CD8-positive, alpha-beta memory T cell (primary cell): ENCODE measurements at regions not wholly inside any gene's neighbourhood (a gene's known extent, or its start where the extent isn't known, plus 50 kb on each side); places are given as distances from the start of the nearest gene placed in this dataset.

Experiments
- CTCF ChIA-PET: fragments of 350-600 bp; sonication (Branson Sonifier 250); formaldehyde crosslinking; loops from one replicate; lab custom pipeline; 2021; ENCODE audit warnings: antibody characterized with exemption; lab: Charles Lee
- POLR2A ChIA-PET: fragments of 350-600 bp; sonication (Branson Sonifier 250); formaldehyde crosslinking; loops from one replicate; lab custom pipeline; 2021; ENCODE audit warnings: antibody characterized with exemption; lab: Charles Lee
- DNase-seq, 5 donors: peaks; one replicate each; pipeline versions ENCODE4 v3.0.0 to v3.0.0-alpha.2; 2020 to 2022; ENCODE audit warnings: mixed read lengths in 1 of 5
- H3K27ac ChIP-seq: one replicate; pipeline ENCODE4 v1.7.0; 2013; ENCODE audit warnings: low read depth, mild to moderate bottlenecking, low read length, moderate library complexity
- H3K27me3 ChIP-seq: 2 replicates; pipeline ENCODE4 v1.7.0; 2013; ENCODE audit warnings: low read length, mild to moderate bottlenecking; ENCODE audit not compliant: insufficient read depth, poor library complexity, severe bottlenecking
- H3K36me3 ChIP-seq: 2 replicates; pipeline ENCODE4 v1.7.0; 2013; ENCODE audit warnings: mild to moderate bottlenecking, low read length, moderate library complexity; ENCODE audit not compliant: insufficient read depth
- H3K4me1 ChIP-seq: 2 replicates; pipeline ENCODE4 v1.7.0; 2013; ENCODE audit warnings: mild to moderate bottlenecking, low read length, moderate library complexity; ENCODE audit not compliant: insufficient read depth
- H3K4me3 ChIP-seq: 2 replicates; pipeline ENCODE4 v1.7.0; 2013; ENCODE audit warnings: mild to moderate bottlenecking, low read length
- H3K9me3 ChIP-seq: 2 replicates; pipeline ENCODE4 v1.7.0; 2013; ENCODE audit warnings: mild to moderate bottlenecking, low read length
- H3K27ac Mint-ChIP-seq, 8 donors: one replicate each; pipeline ENCODE4 v1.8.0; 2020 to 2021; ENCODE audit warnings: mixed read lengths in 8 of 8, mild to moderate bottlenecking in 6 of 8, inconsistent platforms in 3 of 8, moderate library complexity in 3 of 8
- H3K27me3 Mint-ChIP-seq, 2 donors: one replicate each; pipeline ENCODE4 v1.8.0; 2020 to 2021; ENCODE audit warnings: mixed read lengths in 2 of 2, mild to moderate bottlenecking in 1 of 2, moderate library complexity in 1 of 2
- H3K36me3 Mint-ChIP-seq, 3 donors: one replicate each; pipeline ENCODE4 v1.8.0; 2020 to 2021; ENCODE audit warnings: mixed read lengths in 3 of 3, inconsistent platforms in 1 of 3, mild to moderate bottlenecking in 1 of 3
- H3K4me1 Mint-ChIP-seq, 3 donors: one replicate each; pipeline ENCODE4 v1.8.0; 2020 to 2021; ENCODE audit warnings: mixed read lengths in 3 of 3, inconsistent platforms in 1 of 3, mild to moderate bottlenecking in 1 of 3
- H3K4me3 Mint-ChIP-seq, 7 donors: one replicate each; pipeline ENCODE4 v1.8.0; 2020 to 2021; ENCODE audit warnings: mixed read lengths in 7 of 7, mild to moderate bottlenecking in 6 of 7, moderate library complexity in 4 of 7, inconsistent platforms in 2 of 7
- H3K9me3 Mint-ChIP-seq, 5 donors: one replicate each; pipeline ENCODE4 v1.8.0; 2020 to 2022; ENCODE audit warnings: mixed read lengths in 5 of 5, mild to moderate bottlenecking in 3 of 5, moderate library complexity in 2 of 5, inconsistent platforms in 1 of 5

- no peaks in the 10 kb centered on the region for H3K36me3 ChIP-seq
- no peaks in the 10 kb centered on the region for H3K4me1 ChIP-seq
- DNase-seq: no peak
- Mint-ChIP-seq H3K36me3 (no peaks in the 10 kb centered on the region), H3K27ac (no peak overlapping the region), H3K9me3 (peaks cover 0 to 7% (median 0%) of the 10 kb centered on the region in 5 donors), H3K27me3 (no peaks in the 10 kb centered on the region), H3K4me1 (no peaks in the 10 kb centered on the region), H3K4me3 (no peak overlapping the region)
- POLR2A ChIA-PET: no interaction called here
- no peaks in the 10 kb centered on the region for H3K27me3 ChIP-seq
- H3K4me3 ChIP-seq: no peak overlapping the region
- H3K9me3 ChIP-seq: no peaks in the 10 kb centered on the region
- H3K27ac ChIP-seq: no peak overlapping the region
- CTCF ChIA-PET: no interaction called here
Measured at GRCh38 chr12:58588770-58589169, 331.5 kb downstream of the LRIG3 start.

- no peaks in the 10 kb centered on the region for H3K27me3 ChIP-seq
- no peak for DNase-seq
- Mint-ChIP-seq H3K36me3 (no peaks in the 10 kb centered on the region), H3K27me3 (no peaks in the 10 kb centered on the region), H3K27ac (no peak overlapping the region), H3K4me3 (no peak overlapping the region), H3K9me3 (peaks cover 0 to 1% (median 0%) of the 10 kb centered on the region in 5 donors), H3K4me1 (no peaks in the 10 kb centered on the region)
- ChIA-PET CTCF (no interaction called here), POLR2A (no interaction called here)
- no peaks in the 10 kb centered on the region for H3K4me1 ChIP-seq
- H3K27ac ChIP-seq: no peak overlapping the region
- no peaks in the 10 kb centered on the region for H3K36me3 ChIP-seq
- no peak overlapping the region for H3K4me3 ChIP-seq
- H3K9me3 ChIP-seq: no peaks in the 10 kb centered on the region
Measured at GRCh38 chr12:58592475-58593207, 327.7 kb downstream of the LRIG3 start.

GRCh38 chr12:58593557-58594304, 326.6 kb downstream of the LRIG3 start:
- CTCF ChIA-PET: no interaction called here
- H3K27me3 Mint-ChIP-seq: no peaks in the 10 kb centered on the region
- H3K9me3 Mint-ChIP-seq: peaks cover 0 to 1% (median 0%) of the 10 kb centered on the region in 5 donors
- H3K4me3 ChIP-seq: no peak overlapping the region
- H3K27ac ChIP-seq: no peak overlapping the region
- DNase-seq: no peak
- no peak overlapping the region for H3K27ac Mint-ChIP-seq
- POLR2A ChIA-PET: no interaction called here
- no peaks in the 10 kb centered on the region for H3K27me3 ChIP-seq
- H3K36me3 Mint-ChIP-seq: no peaks in the 10 kb centered on the region
- H3K36me3 ChIP-seq: no peaks in the 10 kb centered on the region
- no peaks in the 10 kb centered on the region for H3K9me3 ChIP-seq
- no peaks in the 10 kb centered on the region for H3K4me1 Mint-ChIP-seq
- no peaks in the 10 kb centered on the region for H3K4me1 ChIP-seq
- H3K4me3 Mint-ChIP-seq: no peak overlapping the region

GRCh38 chr12:58596381-58596780, 323.9 kb downstream of the LRIG3 start:
- POLR2A ChIA-PET: no interaction called here
- CTCF ChIA-PET: no interaction called here
- Mint-ChIP-seq H3K36me3 (no peaks in the 10 kb centered on the region), H3K4me3 (no peak overlapping the region), H3K9me3 (peaks cover 0 to 7% (median 0%) of the 10 kb centered on the region in 5 donors), H3K27ac (no peak overlapping the region), H3K4me1 (no peaks in the 10 kb centered on the region), H3K27me3 (no peaks in the 10 kb centered on the region)
- no peaks in the 10 kb centered on the region for H3K9me3 ChIP-seq
- H3K4me1 ChIP-seq: no peaks in the 10 kb centered on the region
- no peak overlapping the region for H3K4me3 ChIP-seq
- H3K27me3 ChIP-seq: no peaks in the 10 kb centered on the region
- H3K36me3 ChIP-seq: no peaks in the 10 kb centered on the region
- H3K27ac ChIP-seq: no peak overlapping the region
- no peak for DNase-seq

- no peaks in the 10 kb centered on the region for H3K4me1 ChIP-seq
Measured at GRCh38 chr12:58601529-58601928, 318.8 kb downstream of the LRIG3 start.

GRCh38 chr12:58602179-58602578, 318.1 kb downstream of the LRIG3 start:
- H3K4me3 ChIP-seq: no peak overlapping the region
- H3K27me3 ChIP-seq: no peaks in the 10 kb centered on the region
- Mint-ChIP-seq H3K9me3 (peaks cover 0 to 19% (median 2%) of the 10 kb centered on the region in 5 donors), H3K4me1 (no peaks in the 10 kb centered on the region), H3K27me3 (no peaks in the 10 kb centered on the region), H3K36me3 (no peaks in the 10 kb centered on the region), H3K4me3 (no peak overlapping the region), H3K27ac (no peak overlapping the region)
- ChIA-PET POLR2A (no interaction called here), CTCF (no interaction called here)
- H3K4me1 ChIP-seq: no peaks in the 10 kb centered on the region
- DNase-seq: no peak
- H3K36me3 ChIP-seq: no peaks in the 10 kb centered on the region
- no peak overlapping the region for H3K27ac ChIP-seq
- no peaks in the 10 kb centered on the region for H3K9me3 ChIP-seq

More at GRCh38 chr12:58601529-58601928, 318.8 kb downstream of the LRIG3 start:
- H3K27ac ChIP-seq: no peak overlapping the region
- H3K27me3 Mint-ChIP-seq: no peaks in the 10 kb centered on the region
- no peaks in the 10 kb centered on the region for H3K4me1 Mint-ChIP-seq
- no peaks in the 10 kb centered on the region for H3K27me3 ChIP-seq
- no peaks in the 10 kb centered on the region for H3K36me3 Mint-ChIP-seq
- peaks cover 0 to 19% (median 2%) of the 10 kb centered on the region in 5 donors for H3K9me3 Mint-ChIP-seq
- H3K27ac Mint-ChIP-seq: no peak overlapping the region
- H3K4me3 Mint-ChIP-seq: no peak overlapping the region
- DNase-seq: no peak
- POLR2A ChIA-PET: no interaction called here
- no peaks in the 10 kb centered on the region for H3K36me3 ChIP-seq
- no peak overlapping the region for H3K4me3 ChIP-seq
- CTCF ChIA-PET: no interaction called here
- no peaks in the 10 kb centered on the region for H3K9me3 ChIP-seq

GRCh38 chr12:58602736-58603135, 317.6 kb downstream of the LRIG3 start:
- Histone ChIP-seq H3K27ac (no peak overlapping the region), H3K4me1 (no peaks in the 10 kb centered on the region), H3K9me3 (no peaks in the 10 kb centered on the region), H3K27me3 (no peaks in the 10 kb centered on the region), H3K4me3 (no peak overlapping the region), H3K36me3 (no peaks in the 10 kb centered on the region)
- peaks cover 0 to 19% (median 2%) of the 10 kb centered on the region in 5 donors for H3K9me3 Mint-ChIP-seq
- H3K4me1 Mint-ChIP-seq: no peaks in the 10 kb centered on the region
- ChIA-PET CTCF (no interaction called here), POLR2A (no interaction called here)
- no peak for DNase-seq
- peaks cover 0 to 2% (median 0%) of the 10 kb centered on the region in 3 donors for H3K36me3 Mint-ChIP-seq
- H3K4me3 Mint-ChIP-seq: no peak overlapping the region
- H3K27me3 Mint-ChIP-seq: no peaks in the 10 kb centered on the region
- no peak overlapping the region for H3K27ac Mint-ChIP-seq

- H3K27ac ChIP-seq: no peak overlapping the region
- H3K27ac Mint-ChIP-seq: no peak overlapping the region
- POLR2A ChIA-PET: no interaction called here
Measured at GRCh38 chr12:58607805-58608204, 312.5 kb downstream of the LRIG3 start.

More at GRCh38 chr12:58607805-58608204, 312.5 kb downstream of the LRIG3 start:
- Histone ChIP-seq H3K4me3 (no peak overlapping the region), H3K27me3 (no peaks in the 10 kb centered on the region), H3K9me3 (no peaks in the 10 kb centered on the region), H3K4me1 (no peaks in the 10 kb centered on the region), H3K36me3 (no peaks in the 10 kb centered on the region)
- Mint-ChIP-seq H3K4me1 (no peaks in the 10 kb centered on the region), H3K4me3 (no peak overlapping the region), H3K9me3 (peaks cover 0 to 8% (median 2%) of the 10 kb centered on the region in 5 donors), H3K36me3 (peaks cover 0 to 2% (median 0%) of the 10 kb centered on the region in 3 donors), H3K27me3 (no peaks in the 10 kb centered on the region)
- no peak for DNase-seq
- CTCF ChIA-PET: no interaction called here
